A673 (cell line): ENCODE measurements at regions not wholly inside any gene's neighbourhood (a gene's known extent, or its start where the extent isn't known, plus 50 kb on each side); places are given as distances from the start of the nearest gene placed in this dataset.

Experiments
- BruUV-seq: library from RNA; stranded (reverse); fragments of 400-500 nt; replicated peaks from 2 replicates; lab custom pipeline; 2021; lab: Mats Ljungman, UMichigan
- CTCF ChIA-PET: fragments of 300-600 bp; sonication (Branson Sonifier 250); formaldehyde crosslinking; loops from one replicate; lab custom pipeline; 2022; ENCODE audit warnings: antibody characterized with exemption; lab: Charles Lee
- POLR2A ChIA-PET: fragments of 300-600 bp; sonication (Branson Sonifier 250); formaldehyde crosslinking; loops from one replicate; lab custom pipeline; 2022; ENCODE audit warnings: antibody characterized with exemption; ENCODE audit not compliant: low non-redundant PET; lab: Charles Lee
- DNase-seq: peaks from one replicate; pipeline ENCODE4 v3.0.0-alpha.2; 2015; ENCODE audit warnings: low spot score
- H3K27ac ChIP-seq: fragments of 200-600 bp; sonication (generic); 2 replicates; pipeline ENCODE4 v1.5.1; 2016; ENCODE audit warnings: mixed run types, low read depth, mild to moderate bottlenecking, mixed read lengths, antibody characterized with exemption, low read length; ENCODE audit not compliant: poor library complexity, severe bottlenecking
- H3K27me3 ChIP-seq: fragments of 200-600 bp; sonication (generic); replicated peaks from 2 replicates; pipeline ENCODE4 v1.6.1; 2017; ENCODE audit warnings: mixed run types, low read depth, mild to moderate bottlenecking, mixed read lengths, antibody characterized with exemption, low read length; ENCODE audit not compliant: insufficient read depth, poor library complexity
- H3K36me3 ChIP-seq: fragments of 200-600 bp; sonication (generic); 2 replicates; pipeline ENCODE4 v1.6.1; 2016; ENCODE audit warnings: mixed run types, mild to moderate bottlenecking, mixed read lengths, antibody characterized with exemption, low read length; ENCODE audit not compliant: insufficient read depth, poor library complexity, severe bottlenecking
- H3K4me1 ChIP-seq: fragments of 200-600 bp; sonication (generic); 2 replicates; pipeline ENCODE4 v1.6.1; 2017; ENCODE audit warnings: mixed run types, mild to moderate bottlenecking, mixed read lengths, antibody characterized with exemption, low read length; ENCODE audit not compliant: insufficient read depth, poor library complexity, severe bottlenecking
- H3K4me3 ChIP-seq: fragments of 200-600 bp; sonication (generic); 2 replicates; pipeline ENCODE4 v1.5.1; 2016; ENCODE audit warnings: low read depth, mixed run types, mild to moderate bottlenecking, mixed read lengths, low read length; ENCODE audit not compliant: poor library complexity, severe bottlenecking
- H3K9me3 ChIP-seq: fragments of 200-600 bp; sonication (generic); 2 replicates; pipeline ENCODE4 v1.6.1; 2016; ENCODE audit warnings: mixed run types, low read depth, mild to moderate bottlenecking, mixed read lengths, antibody characterized with exemption, low read length; ENCODE audit not compliant: poor library complexity, severe bottlenecking
- CTCF ChIP-seq: fragments of 300-800, 200-600 bp; sonication (generic); conservative IDR thresholded peaks from 2 replicates; pipeline ENCODE4 v1.5.1; 2017; ENCODE audit warnings: low read depth, mild to moderate bottlenecking, antibody characterized with exemption, low read length, moderate library complexity, mixed read lengths
- EZH2 ChIP-seq: fragments of 200-600 bp; sonication (generic); IDR thresholded peaks from 2 replicates; pipeline ENCODE4 v1.6.1; 2017; ENCODE audit warnings: borderline replicate concordance, low read depth, mild to moderate bottlenecking, mixed read lengths, antibody characterized with exemption, low read length; ENCODE audit not compliant: poor library complexity, severe bottlenecking
- intact Hi-C: fragments of 100-400 bp; cut with micrococcal nuclease; formaldehyde crosslinking; loops from one replicate; pipeline ENCODE4 v1.10.0; 2022; ENCODE audit not compliant: unreplicated experiment

- BruUV-seq, result no TSS peak
- Histone ChIP-seq H3K4me3 (no peak overlapping the region), H3K9me3 (no peaks in the 10 kb centered on the region), H3K27me3 (no peaks in the 10 kb centered on the region), H3K4me1 (no peaks in the 10 kb centered on the region), H3K27ac (no peak overlapping the region), H3K36me3 (no peaks in the 10 kb centered on the region)
- intact Hi-C loops, result no loop called here
- TF ChIP-seq CTCF (no peak), EZH2 (no peak)
- POLR2A ChIA-PET, result no interaction called here
- DNase-seq, result no peak
- CTCF ChIA-PET, result no interaction called here
Observed at GRCh38 chr13:105345131-105345530, 1190.3 kb downstream of the EFNB2 start.

GRCh38 chr13:105343134-105343806 is 1192.2 kb downstream of the EFNB2 start:
- ChIA-PET POLR2A (no interaction called here), CTCF (no interaction called here)
- H3K36me3 ChIP-seq, result no peaks in the 10 kb centered on the region
- no peaks in the 10 kb centered on the region for H3K27me3 ChIP-seq
- no peak for DNase-seq
- H3K27ac ChIP-seq, result no peak overlapping the region
- BruUV-seq, result no TSS peak
- no peaks in the 10 kb centered on the region for H3K9me3 ChIP-seq
- no peak for TF ChIP-seq EZH2
- TF ChIP-seq CTCF, result no peak
- H3K4me1 ChIP-seq, result no peaks in the 10 kb centered on the region
- intact Hi-C loops, result no loop called here
- H3K4me3 ChIP-seq, result no peak overlapping the region

- BruUV-seq, result no TSS peak
- TF ChIP-seq EZH2 (no peak), CTCF (no peak)
- Histone ChIP-seq H3K9me3 (no peaks in the 10 kb centered on the region), H3K4me1 (no peaks in the 10 kb centered on the region), H3K36me3 (no peaks in the 10 kb centered on the region), H3K4me3 (no peak overlapping the region), H3K27me3 (no peaks in the 10 kb centered on the region), H3K27ac (no peak overlapping the region)
- CTCF ChIA-PET, result no interaction called here
- POLR2A ChIA-PET, result no interaction called here
- no peak for DNase-seq
- intact Hi-C loops, result no loop called here
Observed at GRCh38 chr13:105342281-105342820, 1193.1 kb downstream of the EFNB2 start.
